Choroid plexus epithelial cell (primary cell): ENCODE measurements at regions not wholly inside any gene's neighbourhood (a gene's known extent, or its start where the extent isn't known, plus 50 kb on each side); places are given as distances from the start of the nearest gene placed in this dataset.
A peak's percentile ranks its signal among the peaks of the same experiment; 100 is the strongest.

ENCODE experiments used
- DNase-seq: peaks from one replicate; pipeline ENCODE4 v3.0.0-alpha.2; 2010; ENCODE audit warnings: low read depth
- H3K4me3 ChIP-seq: 2 replicates; pipeline ENCODE4 v1.5.1; 2011; ENCODE audit warnings: low read depth, mild to moderate bottlenecking, control low read depth, low read length, moderate library complexity
- TF ChIP-seq, protein P1 (sequence below): conservative IDR thresholded peaks from 2 replicates; pipeline ENCODE4 v1.5.1; 2011; ENCODE audit warnings: low read depth, mild to moderate bottlenecking, control low read depth, inconsistent platforms, low read length, moderate library complexity

- no peak overlapping the region for H3K4me3 ChIP-seq
- DNase-seq = peak; percentile 47
- TF ChIP-seq, protein P1, sequence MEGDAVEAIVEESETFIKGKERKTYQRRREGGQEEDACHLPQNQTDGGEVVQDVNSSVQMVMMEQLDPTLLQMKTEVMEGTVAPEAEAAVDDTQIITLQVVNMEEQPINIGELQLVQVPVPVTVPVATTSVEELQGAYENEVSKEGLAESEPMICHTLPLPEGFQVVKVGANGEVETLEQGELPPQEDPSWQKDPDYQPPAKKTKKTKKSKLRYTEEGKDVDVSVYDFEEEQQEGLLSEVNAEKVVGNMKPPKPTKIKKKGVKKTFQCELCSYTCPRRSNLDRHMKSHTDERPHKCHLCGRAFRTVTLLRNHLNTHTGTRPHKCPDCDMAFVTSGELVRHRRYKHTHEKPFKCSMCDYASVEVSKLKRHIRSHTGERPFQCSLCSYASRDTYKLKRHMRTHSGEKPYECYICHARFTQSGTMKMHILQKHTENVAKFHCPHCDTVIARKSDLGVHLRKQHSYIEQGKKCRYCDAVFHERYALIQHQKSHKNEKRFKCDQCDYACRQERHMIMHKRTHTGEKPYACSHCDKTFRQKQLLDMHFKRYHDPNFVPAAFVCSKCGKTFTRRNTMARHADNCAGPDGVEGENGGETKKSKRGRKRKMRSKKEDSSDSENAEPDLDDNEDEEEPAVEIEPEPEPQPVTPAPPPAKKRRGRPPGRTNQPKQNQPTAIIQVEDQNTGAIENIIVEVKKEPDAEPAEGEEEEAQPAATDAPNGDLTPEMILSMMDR = no peak
Measured at GRCh38 chr6:14216946-14217684, 99.5 kb downstream of the CD83 start.

DNA sequence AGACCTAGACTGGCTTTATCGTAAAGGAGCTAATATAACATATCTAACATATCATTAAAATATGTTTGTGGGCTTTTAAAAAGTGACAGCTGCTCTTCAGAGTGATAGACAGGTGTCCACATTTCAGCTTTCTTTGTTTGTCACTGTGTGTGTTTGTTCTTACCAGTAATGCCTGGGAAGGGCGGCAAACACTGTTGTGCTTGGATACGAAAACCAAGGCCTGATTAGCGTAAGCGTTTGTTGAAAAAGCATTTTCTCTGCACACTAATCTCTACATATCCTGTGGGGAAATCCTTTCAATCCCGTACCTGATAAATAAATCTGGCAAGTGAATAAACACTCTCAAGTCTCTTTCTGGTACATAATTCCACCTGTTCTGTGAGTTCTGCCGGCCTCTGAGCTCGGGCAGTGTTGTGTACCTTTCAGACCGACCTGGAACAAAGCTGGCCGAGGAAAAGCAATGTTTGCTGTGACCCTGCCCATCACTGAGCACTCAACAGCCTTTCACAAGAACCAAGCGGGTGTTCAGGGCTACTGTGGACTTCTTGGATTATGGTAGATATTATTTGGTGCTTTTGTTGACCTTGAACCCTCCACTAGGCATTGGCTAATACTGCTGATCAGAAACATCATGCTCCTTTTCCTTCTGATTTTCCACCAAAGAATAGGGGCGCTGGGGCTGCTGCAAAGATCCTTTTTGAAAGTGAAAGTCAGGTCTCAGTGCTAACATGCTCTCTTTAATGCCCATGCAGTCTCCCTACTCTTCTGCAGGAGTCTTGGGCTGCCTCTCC, 100.4 kb downstream of the CD83 start:
- DNase-seq = no peak
- no peak overlapping the region for H3K4me3 ChIP-seq
- TF ChIP-seq, protein P1 = no peak

DNA sequence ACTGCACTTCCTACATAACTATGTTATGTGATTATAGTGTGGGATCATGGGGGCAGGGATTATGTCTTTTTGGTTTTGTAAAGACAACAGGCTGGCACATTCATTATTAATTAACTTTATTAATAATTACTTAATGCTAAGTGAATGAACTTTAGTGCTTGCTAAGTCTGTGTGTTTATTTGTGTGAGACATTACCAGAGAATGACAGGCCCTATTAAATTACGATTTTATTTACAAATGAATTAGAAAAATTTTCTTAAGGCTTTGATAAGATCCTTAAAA, 100.9 kb downstream of the CD83 start:
- no peak for DNase-seq
- no peak overlapping the region for H3K4me3 ChIP-seq
- TF ChIP-seq, protein P1 = no peak

DNA sequence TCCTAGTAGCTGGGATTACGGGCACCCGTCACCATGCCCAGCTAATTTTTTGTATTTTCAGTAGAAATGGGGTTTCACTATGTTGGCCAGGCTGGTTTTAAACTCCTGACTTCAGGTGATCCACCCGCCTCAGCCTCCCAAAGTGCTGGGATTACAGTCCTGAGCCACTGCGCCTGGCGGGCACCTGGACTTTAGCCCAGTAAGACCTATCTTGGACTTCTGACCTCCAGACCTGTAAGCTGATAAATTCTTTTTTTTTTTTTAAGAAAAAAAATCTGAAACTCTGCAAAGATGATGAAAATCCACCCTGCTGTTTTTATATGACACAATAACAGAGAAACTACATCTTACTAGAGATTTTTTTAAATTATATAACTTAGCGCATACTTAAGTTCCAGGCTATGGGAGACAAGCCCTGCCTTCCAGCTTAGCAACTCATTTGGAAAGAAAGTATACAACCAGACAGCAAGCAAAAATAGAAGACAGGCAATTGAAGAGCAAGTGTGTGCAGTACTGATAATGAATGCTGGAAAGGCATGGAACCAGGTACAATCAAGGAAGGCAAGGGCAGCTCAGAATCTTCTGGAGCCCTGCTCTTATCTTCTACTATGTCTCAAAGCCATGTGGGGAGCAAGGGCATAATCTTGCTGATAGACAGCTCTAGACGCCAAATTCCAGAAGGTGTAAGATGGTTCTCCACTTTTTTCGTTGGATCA, 104.2 kb downstream of the CD83 start:
- TF ChIP-seq, protein P1 = no peak
- no peak for DNase-seq
- H3K4me3 ChIP-seq = no peak overlapping the region

DNA sequence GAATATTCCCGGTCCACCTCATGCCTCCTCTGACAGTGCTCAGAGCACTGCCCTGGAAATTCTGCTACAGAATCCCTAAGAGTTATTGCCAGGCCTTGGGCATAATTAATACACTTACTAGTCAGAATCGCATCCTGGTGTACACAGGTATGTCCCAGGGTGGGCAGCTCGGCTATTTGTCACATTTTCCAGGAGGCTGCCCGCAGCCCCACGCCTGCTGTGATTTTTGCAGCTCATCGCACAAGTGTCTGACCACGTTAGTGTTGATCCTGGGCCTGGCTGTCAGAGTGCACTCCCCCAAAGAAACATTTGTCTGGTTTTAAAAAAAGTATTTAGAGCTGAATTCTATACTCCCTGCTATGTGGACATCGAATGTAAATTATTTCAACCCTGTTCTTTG, 105.4 kb downstream of the CD83 start:
- TF ChIP-seq, protein P1 = no peak
- H3K4me3 ChIP-seq = no peak overlapping the region
- no peak for DNase-seq

DNA sequence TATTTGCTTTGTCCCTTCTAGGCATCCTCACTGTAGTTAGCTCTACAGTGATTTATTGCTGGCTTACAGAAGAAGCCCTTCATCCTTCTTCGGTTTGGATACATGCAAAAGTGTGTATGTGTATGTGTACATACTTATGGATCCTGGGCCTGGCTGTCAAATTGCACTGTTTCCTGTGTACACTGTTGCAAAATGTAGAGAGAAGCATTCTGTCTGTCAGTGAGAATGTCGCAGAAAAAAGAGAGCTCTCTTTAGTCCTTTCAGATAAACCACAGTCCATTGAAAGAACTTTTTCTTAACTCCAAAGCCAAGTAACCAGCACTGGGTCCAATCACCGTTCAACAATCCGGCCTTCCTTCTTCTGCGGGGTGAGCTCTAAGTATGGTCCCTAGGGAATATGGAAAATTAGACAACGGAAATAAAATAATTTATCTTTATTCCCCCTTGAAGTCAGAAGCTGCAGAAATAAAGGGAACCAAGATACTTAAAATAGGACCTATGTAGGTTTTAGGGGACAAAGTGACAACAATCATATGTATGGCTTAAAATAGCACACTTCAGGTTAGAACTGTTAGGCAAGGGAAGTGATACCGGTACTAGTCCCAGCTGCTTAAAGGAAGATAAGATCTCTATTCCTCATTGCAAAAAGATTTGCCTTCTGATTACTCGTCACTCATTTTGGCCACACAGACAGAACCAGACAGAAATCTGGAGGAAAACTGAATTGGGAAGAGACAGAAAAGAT, 107.0 kb downstream of the CD83 start:
- TF ChIP-seq, protein P1 = no peak
- no peak for DNase-seq
- no peak overlapping the region for H3K4me3 ChIP-seq
